SK-N-SH treated with all-trans-retinoic acid at 6 μM for 48 hours (cell line): ENCODE measurements at regions not wholly inside any gene's neighbourhood (a gene's known extent, or its start where the extent isn't known, plus 50 kb on each side); places are given as distances from the start of the nearest gene placed in this dataset.

Source experiments
- ATAC-seq: fragments of 200-7000 bp; cut with Tn5 transposase; 3 replicates; pipeline ENCODE4 v1.9.1; 2020; ENCODE audit warnings: mild to moderate bottlenecking, moderate library complexity
- ARNTL ChIP-seq: fragments of 450-650 bp; formaldehyde crosslinking; IDR thresholded peaks from 2 replicates; pipeline ENCODE4 v1.5.0; 2020; ENCODE audit warnings: low read depth, mild to moderate bottlenecking, moderate library complexity, borderline replicate concordance
- BACH2 ChIP-seq: fragments of 250-450 bp; sonication (Bioruptor Pico); IDR thresholded peaks from 2 replicates; pipeline ENCODE4 v1.9.0; 2021; ENCODE audit warnings: mild to moderate bottlenecking, borderline replicate concordance
- CSDC2 ChIP-seq: fragments of 250-450 bp; sonication (Bioruptor Pico); IDR thresholded peaks from 2 replicates; pipeline ENCODE4 v1.5.0; 2020; ENCODE audit warnings: mild to moderate bottlenecking, moderate library complexity
- CSRNP3 ChIP-seq: fragments of 250-450 bp; sonication (Bioruptor Pico); IDR thresholded peaks from 2 replicates; pipeline ENCODE4 v1.5.1; 2021; ENCODE audit warnings: mild to moderate bottlenecking, moderate library complexity
- ESRRG ChIP-seq: fragments of 250-450 bp; sonication (Bioruptor Pico); IDR thresholded peaks from 2 replicates; pipeline ENCODE4 v1.6.1; 2021; ENCODE audit warnings: mild to moderate bottlenecking
- GLIS3 ChIP-seq: fragments of 250-450 bp; sonication (Bioruptor Pico); IDR thresholded peaks from 2 replicates; pipeline ENCODE4 v1.5.0; 2020; ENCODE audit warnings: mild to moderate bottlenecking, moderate library complexity
- ISL1 ChIP-seq: fragments of 250-450 bp; sonication (Bioruptor Pico); IDR thresholded peaks from 2 replicates; pipeline ENCODE4 v2.1.2; 2022; ENCODE audit warnings: mild to moderate bottlenecking, moderate library complexity
- OSR1 ChIP-seq: fragments of 250-450 bp; sonication (Bioruptor Pico); IDR thresholded peaks from 2 replicates; pipeline ENCODE4 v1.8.0; 2022; ENCODE audit warnings: moderate library complexity, mild to moderate bottlenecking, inconsistent platforms
- PATZ1 ChIP-seq: fragments of 250-450 bp; sonication (Bioruptor Pico); IDR thresholded peaks from 2 replicates; pipeline ENCODE4 v1.8.0; 2020; ENCODE audit warnings: mild to moderate bottlenecking, moderate library complexity, borderline replicate concordance
- PPARA ChIP-seq: fragments of 250-450 bp; sonication (Bioruptor Pico); IDR thresholded peaks from 2 replicates; pipeline ENCODE4 v1.5.0; 2020; ENCODE audit warnings: mild to moderate bottlenecking, borderline replicate concordance
- SNAI2 ChIP-seq: fragments of 250-450 bp; sonication (Bioruptor Pico); IDR thresholded peaks from 2 replicates; pipeline ENCODE4 v1.5.0; 2020; ENCODE audit warnings: mild to moderate bottlenecking, moderate library complexity
- TCF4 ChIP-seq: fragments of 250-450 bp; sonication (Bioruptor Pico); IDR thresholded peaks from 2 replicates; pipeline ENCODE4 v1.8.0; 2021; ENCODE audit warnings: mild to moderate bottlenecking, moderate library complexity, borderline replicate concordance
- TOX ChIP-seq: fragments of 250-450 bp; sonication (Bioruptor Pico); IDR thresholded peaks from 2 replicates; pipeline ENCODE4 v1.8.0; 2021; ENCODE audit warnings: mild to moderate bottlenecking, moderate library complexity, borderline replicate concordance
- TSHZ2 ChIP-seq: fragments of 250-450 bp; sonication (Bioruptor Pico); IDR thresholded peaks from 2 replicates; pipeline ENCODE4 v1.5.0; 2020; ENCODE audit warnings: mild to moderate bottlenecking, moderate library complexity
- ZC3H10 ChIP-seq: fragments of 250-450 bp; sonication (Bioruptor Pico); IDR thresholded peaks from 2 replicates; pipeline ENCODE4 v1.5.1; 2021; ENCODE audit warnings: mild to moderate bottlenecking, moderate library complexity
- ZFP3 ChIP-seq: fragments of 250-450 bp; sonication (Bioruptor Pico); IDR thresholded peaks from 2 replicates; pipeline ENCODE4 v1.5.0; 2020; ENCODE audit warnings: mild to moderate bottlenecking, moderate library complexity
- ZFP30 ChIP-seq: fragments of 450-650 bp; formaldehyde crosslinking; IDR thresholded peaks from 2 replicates; pipeline ENCODE4 v1.5.0; 2022; ENCODE audit warnings: mild to moderate bottlenecking, moderate library complexity
- ZNF565 ChIP-seq: fragments of 450-650 bp; formaldehyde crosslinking; conservative IDR thresholded peaks from 2 replicates; pipeline ENCODE4 v1.5.0; 2020; ENCODE audit warnings: low read depth, mild to moderate bottlenecking, moderate library complexity
- ZNF70 ChIP-seq: fragments of 450-650 bp; formaldehyde crosslinking; IDR thresholded peaks from 2 replicates; pipeline ENCODE4 v1.5.0; 2020; ENCODE audit warnings: mild to moderate bottlenecking, moderate library complexity
- ZNF8 ChIP-seq: fragments of 450-650 bp; formaldehyde crosslinking; IDR thresholded peaks from 2 replicates; pipeline ENCODE4 v1.5.0; 2020; ENCODE audit warnings: mild to moderate bottlenecking, moderate library complexity

- ATAC-seq = no peak
- TF ChIP-seq SNAI2 (CRISPR knock-in tag) (no peak), ARNTL (CRISPR knock-in tag) (no peak), ESRRG (CRISPR knock-in tag) (no peak), CSDC2 (CRISPR knock-in tag) (no peak), PPARA (CRISPR knock-in tag) (no peak), BACH2 (CRISPR knock-in tag) (no peak), ZNF70 (no peak), GLIS3 (CRISPR knock-in tag) (no peak), ZNF8 (CRISPR knock-in tag) (no peak), CSRNP3 (no peak), TSHZ2 (CRISPR knock-in tag) (no peak), TCF4 (no peak), ZFP30 (no peak)
Observed at GRCh38 chr6:8904754-8905153, 469.4 kb upstream of the SLC35B3 start.

GRCh38 chr6:8900056-8900455, 464.7 kb upstream of the SLC35B3 start:
- no peak for ATAC-seq
- TF ChIP-seq PATZ1 = no peak
- TF ChIP-seq ISL1 (CRISPR knock-in tag) = no peak
- TF ChIP-seq CSRNP3 = no peak
- no peak for TF ChIP-seq TSHZ2 (CRISPR knock-in tag)
- TF ChIP-seq OSR1 (CRISPR knock-in tag) = no peak
- no peak for TF ChIP-seq ESRRG (CRISPR knock-in tag)
- TF ChIP-seq TCF4 = no peak
- TF ChIP-seq ZFP30 = no peak
- TF ChIP-seq BACH2 (CRISPR knock-in tag) = no peak
- TF ChIP-seq CSDC2 (CRISPR knock-in tag) = no peak
- no peak for TF ChIP-seq ZC3H10 (CRISPR knock-in tag)
- no peak for TF ChIP-seq ZNF8 (CRISPR knock-in tag)
- TF ChIP-seq ZFP3 (CRISPR knock-in tag) = no peak
- no peak for TF ChIP-seq TOX
- TF ChIP-seq ZNF565 = no peak
- no peak for TF ChIP-seq ARNTL (CRISPR knock-in tag)

GRCh38 chr6:8889514-8889913, 454.2 kb upstream of the SLC35B3 start:
- no peak for TF ChIP-seq SNAI2 (CRISPR knock-in tag)
- no peak for TF ChIP-seq CSRNP3
- no peak for TF ChIP-seq ZC3H10 (CRISPR knock-in tag)
- TF ChIP-seq ARNTL (CRISPR knock-in tag) = no peak
- TF ChIP-seq GLIS3 (CRISPR knock-in tag) = no peak
- no peak for TF ChIP-seq OSR1 (CRISPR knock-in tag)
- no peak for TF ChIP-seq ZNF8 (CRISPR knock-in tag)
- no peak for TF ChIP-seq ZNF565
- no peak for TF ChIP-seq BACH2 (CRISPR knock-in tag)
- ATAC-seq = no peak
